ENCODE measurements at regions not wholly inside any gene's neighbourhood (a gene's known extent, or its start where the extent isn't known, plus 50 kb on each side); places are given as distances from the start of the nearest gene placed in this dataset.

GRCh38 chr11:133718831-133719230 lies 126.5 kb downstream of the SPATA19 start:
- Histone ChIP-seq H3K4me3 (ENCODE audit: low read depth, low read length, poor library complexity, severe bottlenecking) (no peak overlapping the region), H3K4me1 (ENCODE audit: insufficient read depth, low read length, severe bottlenecking) (no peaks in the 10 kb centered on the region), H4K20me1 (ENCODE audit: insufficient read depth, low read length) (no peaks in the 10 kb centered on the region), H3K9ac (ENCODE audit: low read length) (no peak overlapping the region), H3K36me3 (ENCODE audit: insufficient read depth, low read length) (no peaks in the 10 kb centered on the region), H3F3A (ENCODE audit: insufficient read depth, low read length) (no peaks in the 10 kb centered on the region), H3K9me3 (ENCODE audit: low read length) (no peaks in the 10 kb centered on the region), H3K79me2 (ENCODE audit: insufficient read depth, low read length) (no peaks in the 10 kb centered on the region), H3K4me2 (ENCODE audit: low read length) (no peak overlapping the region), H3K9me2 (ENCODE audit: low read depth, low read length) (no peaks in the 10 kb centered on the region), H2AFZ (ENCODE audit: low read length) (no peak overlapping the region), H3K27me3 (ENCODE audit: insufficient read depth, low read length) (no peaks in the 10 kb centered on the region), H3K27ac (ENCODE audit: low read depth, low read length, poor library complexity, severe bottlenecking) (no peak overlapping the region)
- TF ChIP-seq CTCF (IDR thresholded peaks at IDR 0.05; ENCODE audit: low read length) (no peak), EZH2 (IDR thresholded peaks at IDR 0.05; ENCODE audit: borderline replicate concordance, low read length) (no peak)

GRCh38 chr11:133718238-133718637 lies 127.1 kb downstream of the SPATA19 start:
- H3K9me3 ChIP-seq (ENCODE audit: low read length), result no peaks in the 10 kb centered on the region
- H4K20me1 ChIP-seq (ENCODE audit: insufficient read depth, low read length), result no peaks in the 10 kb centered on the region
- H3F3A ChIP-seq (ENCODE audit: insufficient read depth, low read length), result no peaks in the 10 kb centered on the region

GRCh38 chr11:133716602-133717001 lies 128.7 kb downstream of the SPATA19 start:
- Histone ChIP-seq H3K4me1 (ENCODE audit: insufficient read depth, low read length, severe bottlenecking) (no peaks in the 10 kb centered on the region), H3F3A (ENCODE audit: insufficient read depth, low read length) (no peaks in the 10 kb centered on the region), H3K9ac (ENCODE audit: low read length) (no peak overlapping the region), H3K27ac (ENCODE audit: low read depth, low read length, poor library complexity, severe bottlenecking) (no peak overlapping the region), H4K20me1 (ENCODE audit: insufficient read depth, low read length) (no peaks in the 10 kb centered on the region), H3K9me2 (ENCODE audit: low read depth, low read length) (no peaks in the 10 kb centered on the region), H3K79me2 (ENCODE audit: insufficient read depth, low read length) (no peaks in the 10 kb centered on the region), H3K4me3 (ENCODE audit: low read depth, low read length, poor library complexity, severe bottlenecking) (no peak overlapping the region), H3K36me3 (ENCODE audit: insufficient read depth, low read length) (no peaks in the 10 kb centered on the region), H3K27me3 (ENCODE audit: insufficient read depth, low read length) (0 out of 2 replicates have a peak, but pooled peaks cover 4% of the 10 kb centered on the region), H3K4me2 (ENCODE audit: low read length) (no peak overlapping the region), H3K9me3 (ENCODE audit: low read length) (no peaks in the 10 kb centered on the region), H2AFZ (ENCODE audit: low read length) (no peak overlapping the region)
- TF ChIP-seq EZH2 (IDR thresholded peaks at IDR 0.05; ENCODE audit: borderline replicate concordance, low read length) (no peak), CTCF (IDR thresholded peaks at IDR 0.05; ENCODE audit: low read length) (no peak)

More at GRCh38 chr11:133718238-133718637, 127.1 kb downstream of the SPATA19 start:
- H3K79me2 ChIP-seq (ENCODE audit: insufficient read depth, low read length), result no peaks in the 10 kb centered on the region
- H3K9me2 ChIP-seq (ENCODE audit: low read depth, low read length), result no peaks in the 10 kb centered on the region
- TF ChIP-seq EZH2 (IDR thresholded peaks at IDR 0.05; ENCODE audit: borderline replicate concordance, low read length) (no peak), CTCF (IDR thresholded peaks at IDR 0.05; ENCODE audit: low read length) (no peak)
- no peak overlapping the region for H2AFZ ChIP-seq (ENCODE audit: low read length)
- H3K27me3 ChIP-seq (ENCODE audit: insufficient read depth, low read length), result no peaks in the 10 kb centered on the region
- H3K4me1 ChIP-seq (ENCODE audit: insufficient read depth, low read length, severe bottlenecking), result no peaks in the 10 kb centered on the region
- no peak overlapping the region for H3K4me3 ChIP-seq (ENCODE audit: low read depth, low read length, poor library complexity, severe bottlenecking)
- H3K36me3 ChIP-seq (ENCODE audit: insufficient read depth, low read length), result no peaks in the 10 kb centered on the region
- H3K4me2 ChIP-seq (ENCODE audit: low read length), result no peak overlapping the region
- no peak overlapping the region for H3K27ac ChIP-seq (ENCODE audit: low read depth, low read length, poor library complexity, severe bottlenecking)
- no peak overlapping the region for H3K9ac ChIP-seq (ENCODE audit: low read length)
